NCI-H460 (cell line): ENCODE measurements at regions not wholly inside any gene's neighbourhood (a gene's known extent, or its start where the extent isn't known, plus 50 kb on each side); places are given as distances from the start of the nearest gene placed in this dataset.

ENCODE experiments used
- DNase-seq: peaks from one replicate; pipeline ENCODE4 v3.0.0-alpha.2; 2016; ENCODE audit warnings: low read depth; ENCODE audit errors: extremely low read depth

DNA sequence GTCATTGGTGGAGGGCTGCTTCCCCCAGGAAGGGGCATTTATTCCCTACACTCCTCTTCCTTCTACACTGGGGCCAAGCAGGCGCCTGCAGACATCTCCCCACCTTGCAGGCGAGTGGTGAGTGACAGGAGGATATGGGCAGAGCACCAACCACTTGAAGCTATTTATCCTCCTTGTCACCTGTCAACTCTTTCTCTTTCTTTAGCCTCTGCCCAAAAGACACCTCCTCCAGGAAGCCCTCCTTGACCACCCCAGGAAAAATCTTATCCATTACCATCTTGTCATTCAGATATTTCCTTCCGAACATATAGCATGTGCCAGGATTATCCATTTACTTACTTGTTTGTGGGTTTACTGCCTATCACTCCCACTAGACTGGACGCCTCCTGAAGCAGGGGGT lies 362.4 kb downstream of the MN1 start:
- no peak for DNase-seq

DNA sequence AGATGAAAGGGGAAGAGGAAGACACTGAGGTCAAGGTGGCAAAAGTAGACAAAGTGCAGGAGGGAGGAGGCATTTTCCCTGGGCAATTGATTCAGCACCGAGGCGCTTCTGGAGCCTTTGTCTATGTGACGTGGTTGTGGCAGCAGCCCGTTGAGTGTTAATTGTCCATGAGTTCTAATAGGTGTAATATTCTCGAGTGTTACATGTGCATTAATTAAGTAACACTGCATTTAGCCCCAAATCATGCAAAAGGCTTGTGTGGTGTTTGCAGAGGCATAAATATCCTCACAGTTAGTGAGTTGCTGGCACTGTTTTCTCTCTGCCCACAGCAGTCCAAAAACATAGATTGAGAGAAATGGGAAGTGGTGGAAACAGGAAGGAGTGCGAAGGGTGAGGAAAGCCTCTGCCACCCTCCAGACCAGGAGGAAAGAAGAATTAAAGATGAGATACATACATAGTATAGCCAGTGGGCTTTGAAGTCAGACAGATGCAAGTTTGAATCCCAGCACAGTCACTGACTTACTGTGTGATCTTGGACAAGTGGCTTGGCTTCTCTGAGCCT lies 361.2 kb downstream of the MN1 start:
- DNase-seq, result no peak

DNA sequence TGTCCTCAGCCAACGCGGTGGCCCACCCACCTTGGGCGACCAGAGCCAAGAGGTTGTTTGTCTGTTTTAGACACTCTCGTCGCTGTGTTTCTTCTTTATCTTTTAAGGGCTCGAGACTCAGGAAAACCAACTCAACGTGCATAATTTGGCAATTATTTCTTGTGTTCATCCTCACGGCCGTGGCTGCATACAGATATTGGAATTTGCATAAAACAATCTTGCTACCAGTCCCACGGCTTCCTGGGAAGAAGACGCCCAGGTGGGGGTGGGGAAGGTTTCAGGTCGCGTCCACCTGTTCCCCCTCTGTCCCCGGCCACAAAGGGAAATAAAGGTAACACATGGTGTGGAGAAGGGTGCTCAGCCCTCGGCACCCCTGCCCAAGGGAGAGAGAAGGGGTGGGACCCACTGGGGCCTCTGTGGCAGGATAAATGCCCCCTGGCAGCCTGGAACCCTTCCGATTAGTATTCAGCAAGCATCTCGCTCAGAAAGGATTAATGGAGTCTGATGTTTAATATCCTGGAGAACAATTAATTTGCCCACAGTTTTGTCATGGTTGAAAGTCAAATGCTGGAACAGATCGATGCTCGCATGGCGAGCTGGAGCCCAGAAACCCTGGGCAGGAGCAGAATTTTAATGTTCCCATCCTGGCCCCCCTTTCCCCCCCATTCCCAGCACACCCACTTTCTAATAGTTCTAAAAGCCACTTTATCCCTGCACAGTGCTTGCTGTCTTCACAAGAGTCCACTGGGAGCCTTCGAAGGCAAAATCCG lies 359.7 kb downstream of the MN1 start:
- no peak for DNase-seq

GRCh38 chr22:27443306-27443705 lies 358.2 kb downstream of the MN1 start:
- DNase-seq, result no peak

GRCh38 chr22:27445881-27446280 lies 355.7 kb downstream of the MN1 start:
- DNase-seq, result no peak

DNA sequence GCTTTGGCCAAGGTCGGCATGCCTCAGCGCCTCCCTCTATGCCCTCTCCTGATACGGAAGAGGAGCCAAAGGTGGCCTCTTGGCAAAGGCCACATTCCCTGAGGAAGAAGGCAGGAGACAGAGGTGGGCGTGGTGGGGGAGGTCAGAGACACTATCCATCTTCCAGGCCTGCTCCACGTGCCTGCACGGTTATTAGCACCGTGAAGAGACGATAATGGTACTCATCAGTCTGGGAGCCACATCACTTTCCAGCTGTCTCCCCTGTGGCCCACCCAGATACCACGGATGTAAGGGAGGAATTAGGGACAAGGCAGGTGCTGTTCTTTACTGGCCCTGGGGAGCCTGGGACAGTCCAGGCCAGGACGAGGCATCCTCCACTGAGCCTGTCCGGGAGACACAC lies 354.3 kb downstream of the MN1 start:
- DNase-seq, result no peak

- no peak for DNase-seq
Measured at GRCh38 chr22:27450448-27450847, 351.1 kb downstream of the MN1 start.

DNA sequence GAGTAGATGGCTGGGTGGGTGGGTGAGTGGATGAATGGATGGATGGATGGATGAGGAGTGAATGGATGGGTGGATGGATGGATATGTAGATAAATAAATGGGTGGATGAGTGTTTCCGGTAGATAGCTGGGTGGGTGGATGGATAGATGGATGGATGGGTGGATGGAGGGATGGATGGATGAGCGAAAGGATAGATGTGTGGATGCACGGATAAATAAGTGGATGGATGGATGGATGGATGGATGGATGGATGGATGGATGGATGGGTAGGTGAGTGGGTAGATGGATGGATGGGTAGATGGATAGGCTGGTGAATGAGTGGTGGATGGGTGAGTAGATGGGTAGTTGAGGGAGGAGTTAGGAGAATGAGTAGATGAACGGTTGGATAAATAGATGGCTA lies 349.3 kb downstream of the MN1 start:
- DNase-seq, result no peak

DNA sequence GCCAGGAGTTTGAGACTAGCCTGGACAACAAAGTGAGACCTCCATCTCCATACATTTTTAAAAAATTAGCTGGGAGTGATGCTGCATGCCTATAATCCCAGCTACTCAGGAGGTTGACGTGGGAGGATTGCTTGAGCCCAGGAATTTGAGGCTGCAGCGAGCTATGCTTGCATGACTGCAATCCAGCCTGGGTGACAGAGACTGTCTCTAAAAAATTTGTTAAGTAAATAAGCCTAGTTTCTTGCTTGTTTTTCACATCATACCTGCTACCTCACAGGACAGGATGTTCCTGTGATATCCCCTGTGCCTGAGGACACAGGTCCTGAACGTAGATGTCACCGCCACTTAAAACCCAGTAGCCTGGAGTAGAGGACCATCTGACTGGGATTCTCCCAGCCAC lies 348.6 kb downstream of the MN1 start:
- DNase-seq, result no peak

DNA sequence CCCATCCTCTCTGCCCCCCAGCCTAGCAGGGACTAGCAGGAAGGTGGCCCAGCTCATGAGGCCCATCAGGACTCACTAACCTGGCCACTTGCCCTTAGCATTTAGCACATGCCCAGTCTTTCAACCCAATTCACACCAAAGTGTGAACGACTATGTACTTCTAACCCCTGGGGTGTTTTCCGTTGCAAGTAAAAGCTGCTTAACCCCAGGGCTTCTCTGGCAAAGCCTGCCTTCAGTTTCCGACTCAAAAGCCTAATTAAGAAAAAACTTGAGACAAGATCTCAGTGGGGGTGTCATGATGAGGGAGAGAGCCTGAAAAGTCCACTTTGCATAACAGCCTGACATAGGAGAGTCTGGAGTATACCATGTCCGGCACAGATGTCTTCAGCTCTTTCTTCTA lies 347.8 kb downstream of the MN1 start:
- no peak for DNase-seq

GRCh38 chr22:27454807-27455450 lies 346.6 kb downstream of the MN1 start:
- no peak for DNase-seq

- no peak for DNase-seq
Measured at GRCh38 chr22:27455526-27455925, 346.0 kb downstream of the MN1 start.

- DNase-seq, result no peak
Measured at GRCh38 chr22:27456696-27457503, 344.7 kb downstream of the MN1 start.

DNA sequence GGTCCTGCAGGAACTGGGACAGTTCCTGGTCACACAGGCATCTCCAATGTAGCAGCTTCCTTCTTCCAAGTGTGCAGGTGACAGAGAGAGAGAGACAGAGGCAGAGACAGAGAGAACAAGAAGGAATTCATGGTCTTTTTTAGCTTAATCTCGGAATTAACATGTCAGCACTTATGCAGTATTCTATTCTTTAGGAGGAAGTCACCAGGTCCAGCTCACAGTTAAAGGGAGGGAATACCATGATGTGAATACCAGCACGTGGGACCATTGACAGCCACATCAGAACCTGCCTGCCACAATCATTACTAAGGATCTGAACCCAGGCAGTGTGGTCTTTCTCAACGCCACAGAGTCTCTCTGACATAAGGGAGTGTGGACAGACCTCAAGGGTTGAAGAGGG lies 341.6 kb downstream of the MN1 start:
- DNase-seq, result no peak

GRCh38 chr22:27460591-27461347 lies 340.8 kb downstream of the MN1 start:
- DNase-seq, result no peak

- DNase-seq, result no peak
Measured at GRCh38 chr22:27461470-27461869, 340.1 kb downstream of the MN1 start.

GRCh38 chr22:27462190-27462589 lies 339.4 kb downstream of the MN1 start:
- DNase-seq, result no peak

- DNase-seq, result no peak
Measured at GRCh38 chr22:27463121-27463660, 338.4 kb downstream of the MN1 start.

- no peak for DNase-seq
Measured at GRCh38 chr22:27466229-27466628, 335.3 kb downstream of the MN1 start.

- DNase-seq, result no peak
Measured at GRCh38 chr22:27466778-27467438, 334.6 kb downstream of the MN1 start.
